Thoracic aorta (tissue), 2 donors: ENCODE measurements at regions not wholly inside any gene's neighbourhood (a gene's known extent, or its start where the extent isn't known, plus 50 kb on each side); places are given as distances from the start of the nearest gene placed in this dataset.

Source experiments
- ATAC-seq: fragments of 150-250 bp; one replicate; pipeline ENCODE4 v1.8.0; 2017; ENCODE audit warnings: low read depth; ENCODE audit not compliant: insufficient number of reproducible peaks, low FRiP score
- DNase-seq: peaks from one replicate; pipeline ENCODE4 v3.0.0-alpha.2; 2020; ENCODE audit warnings: low spot score
- H3K27ac ChIP-seq, 2 donors: fragments of 200-600 bp; sonication (generic); 1 replicate in 1 of 2; 2 replicates in 1 of 2; pipeline ENCODE4 v1.5.1; 2016; ENCODE audit warnings: mild to moderate bottlenecking in 2 of 2, moderate library complexity in 2 of 2
- H3K27me3 ChIP-seq: fragments of 200-600 bp; sonication (generic); replicated peaks from 2 replicates; pipeline ENCODE4 v1.6.0; 2016; ENCODE audit warnings: mild to moderate bottlenecking; ENCODE audit not compliant: insufficient read depth
- H3K36me3 ChIP-seq: fragments of 200-600 bp; sonication (generic); one replicate; pipeline ENCODE4 v1.5.1; 2016
- H3K4me1 ChIP-seq, 2 donors: fragments of 200-600 bp; sonication (generic); 1 replicate in 1 of 2; 2 replicates in 1 of 2; pipeline versions ENCODE4 v1.5.1 to v1.6.0; 2016; ENCODE audit warnings: low read depth in 2 of 2, mild to moderate bottlenecking in 1 of 2; ENCODE audit not compliant: control insufficient read depth in 1 of 2
- H3K4me3 ChIP-seq: fragments of 200-600 bp; sonication (generic); 2 replicates; pipeline ENCODE4 v1.5.1; 2016; ENCODE audit warnings: mild to moderate bottlenecking
- H3K9me3 ChIP-seq: fragments of 200-600 bp; sonication (generic); 2 replicates; pipeline ENCODE4 v1.5.1; 2016
- TF ChIP-seq, protein P1 (sequence below): fragments of 200-600 bp; sonication (generic); IDR thresholded peaks from one replicate; pipeline ENCODE4 v1.5.1; 2019; ENCODE audit warnings: antibody characterized with exemption

GRCh38 chr12:19882346-19882745 lies 443.1 kb downstream of the AEBP2 start:
- H3K27ac ChIP-seq, result peak overlapping the region; percentile 63 to 89
- H3K4me1 ChIP-seq, result peaks cover 57 to 82% of the 10 kb centered on the region in 2 donors
- TF ChIP-seq, protein P1, sequence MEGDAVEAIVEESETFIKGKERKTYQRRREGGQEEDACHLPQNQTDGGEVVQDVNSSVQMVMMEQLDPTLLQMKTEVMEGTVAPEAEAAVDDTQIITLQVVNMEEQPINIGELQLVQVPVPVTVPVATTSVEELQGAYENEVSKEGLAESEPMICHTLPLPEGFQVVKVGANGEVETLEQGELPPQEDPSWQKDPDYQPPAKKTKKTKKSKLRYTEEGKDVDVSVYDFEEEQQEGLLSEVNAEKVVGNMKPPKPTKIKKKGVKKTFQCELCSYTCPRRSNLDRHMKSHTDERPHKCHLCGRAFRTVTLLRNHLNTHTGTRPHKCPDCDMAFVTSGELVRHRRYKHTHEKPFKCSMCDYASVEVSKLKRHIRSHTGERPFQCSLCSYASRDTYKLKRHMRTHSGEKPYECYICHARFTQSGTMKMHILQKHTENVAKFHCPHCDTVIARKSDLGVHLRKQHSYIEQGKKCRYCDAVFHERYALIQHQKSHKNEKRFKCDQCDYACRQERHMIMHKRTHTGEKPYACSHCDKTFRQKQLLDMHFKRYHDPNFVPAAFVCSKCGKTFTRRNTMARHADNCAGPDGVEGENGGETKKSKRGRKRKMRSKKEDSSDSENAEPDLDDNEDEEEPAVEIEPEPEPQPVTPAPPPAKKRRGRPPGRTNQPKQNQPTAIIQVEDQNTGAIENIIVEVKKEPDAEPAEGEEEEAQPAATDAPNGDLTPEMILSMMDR, result no peak

DNA sequence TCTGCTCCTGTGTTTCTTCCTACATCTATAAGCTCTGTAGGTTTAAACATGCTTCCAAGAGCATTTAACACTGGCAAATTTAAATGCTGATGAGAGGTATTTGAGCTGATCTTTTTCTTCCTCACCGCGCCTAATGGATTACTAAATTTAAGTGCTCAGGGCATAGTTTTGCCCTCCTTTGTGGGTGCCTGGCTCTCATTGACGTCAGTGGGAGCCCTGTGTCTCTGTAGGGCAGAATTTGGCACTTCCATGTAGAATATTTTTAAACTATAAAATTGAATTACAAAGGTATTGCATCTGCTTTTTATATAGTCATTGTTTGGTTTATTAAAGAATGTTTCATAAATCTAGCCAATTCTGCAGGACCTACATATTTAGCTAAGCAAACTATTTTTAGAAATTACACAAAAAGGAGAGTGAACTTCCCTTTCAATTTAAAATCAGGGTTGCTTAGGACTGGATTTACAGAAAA lies 444.8 kb downstream of the AEBP2 start:
- Histone ChIP-seq H3K36me3 (no peaks in the 10 kb centered on the region), H3K27me3 (no peaks in the 10 kb centered on the region), H3K9me3 (no peaks in the 10 kb centered on the region), H3K4me1 (peaks cover 61 to 83% of the 10 kb centered on the region in 2 donors), H3K27ac (peak overlapping the region; percentile 63 to 89), H3K4me3 (peak overlapping the region; percentile 15)
- TF ChIP-seq, protein P1, result no peak
- ATAC-seq (no peak), DNase-seq (no peak)

More at GRCh38 chr12:19882346-19882745, 443.1 kb downstream of the AEBP2 start:
- H3K4me3 ChIP-seq, result peak overlapping the region; percentile 36
- H3K27me3 ChIP-seq, result no peaks in the 10 kb centered on the region
- no peaks in the 10 kb centered on the region for H3K9me3 ChIP-seq
- DNase-seq, result no peak
- no peaks in the 10 kb centered on the region for H3K36me3 ChIP-seq
- ATAC-seq, result no peak

- no peaks in the 10 kb centered on the region for H3K27me3 ChIP-seq
- ATAC-seq, result no peak
- H3K9me3 ChIP-seq, result no peaks in the 10 kb centered on the region
- TF ChIP-seq, protein P1, result no peak
- no peak for DNase-seq
- peaks cover 58 to 78% of the 10 kb centered on the region in 2 donors for H3K4me1 ChIP-seq
- no peaks in the 10 kb centered on the region for H3K36me3 ChIP-seq
- no peak overlapping the region for H3K4me3 ChIP-seq
- H3K27ac ChIP-seq, result peak overlapping the region; percentile 63 to 89
Measured at GRCh38 chr12:19885093-19885812, 446.0 kb downstream of the AEBP2 start.

DNA sequence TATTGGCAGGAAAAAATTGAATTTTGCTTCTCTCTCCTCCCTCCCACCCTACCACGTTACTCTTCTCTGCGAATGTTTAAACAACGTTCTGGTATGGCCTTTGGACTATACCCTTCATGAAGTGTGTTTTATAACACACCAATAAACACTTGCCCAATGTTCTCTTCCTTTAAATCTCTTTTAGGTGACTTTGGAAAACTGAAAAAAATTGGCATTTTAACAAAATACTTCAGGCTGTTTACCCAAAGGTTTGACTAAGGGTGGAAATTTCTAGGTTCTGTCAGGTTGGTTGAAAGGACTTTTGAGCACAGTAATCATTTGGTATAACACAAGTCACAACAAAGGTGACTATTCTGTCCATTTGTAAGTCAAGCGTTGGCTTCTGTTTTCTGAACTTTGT lies 446.8 kb downstream of the AEBP2 start:
- Histone ChIP-seq H3K4me3 (no peak overlapping the region), H3K27ac (peak overlapping the region; percentile 63 to 89), H3K4me1 (peaks cover 56 to 76% of the 10 kb centered on the region in 2 donors), H3K9me3 (no peaks in the 10 kb centered on the region), H3K36me3 (no peaks in the 10 kb centered on the region), H3K27me3 (no peaks in the 10 kb centered on the region)
- TF ChIP-seq, protein P1, result no peak
- DNase-seq (no peak), ATAC-seq (no peak)

- no peak overlapping the region for H3K4me3 ChIP-seq
- DNase-seq (no peak), ATAC-seq (no peak)
- H3K9me3 ChIP-seq, result no peaks in the 10 kb centered on the region
- TF ChIP-seq, protein P1, result no peak
- H3K27me3 ChIP-seq, result no peaks in the 10 kb centered on the region
- H3K4me1 ChIP-seq, result peaks cover 57 to 71% of the 10 kb centered on the region in 2 donors
- no peaks in the 10 kb centered on the region for H3K36me3 ChIP-seq
- peak overlapping the region; percentile 63 to 89 for H3K27ac ChIP-seq
Measured at GRCh38 chr12:19886639-19887064, 447.4 kb downstream of the AEBP2 start.
